CD14-positive monocyte (primary cell): ENCODE measurements at regions not wholly inside any gene's neighbourhood (a gene's known extent, or its start where the extent isn't known, plus 50 kb on each side); places are given as distances from the start of the nearest gene placed in this dataset.

ENCODE experiments used
- DNase-seq, 3 donors: peaks; one replicate each; pipeline ENCODE4 v3.0.0-alpha.2; 2011 to 2022
- H2AFZ ChIP-seq: 2 replicates; pipeline ENCODE4 v1.6.0; 2012; ENCODE audit warnings: mild to moderate bottlenecking, low read depth, low read length, inconsistent platforms; ENCODE audit not compliant: insufficient read depth, poor library complexity, severe bottlenecking
- H3K27ac ChIP-seq, 2 donors: 1 replicate in 1 of 2; 2 replicates in 1 of 2; pipeline ENCODE4 v1.5.1; 2012 to 2013; ENCODE audit warnings: low read length in 2 of 2, control low read depth in 1 of 2, inconsistent platforms in 1 of 2, low read depth in 1 of 2, mild to moderate bottlenecking in 1 of 2
- H3K27me3 ChIP-seq, 2 donors: one replicate each; pipeline versions ENCODE4 v1.6.0 to v1.6.1; 2011 to 2013; ENCODE audit warnings: low read length in 2 of 2; ENCODE audit not compliant: control insufficient read depth in 2 of 2, insufficient read depth in 2 of 2
- H3K36me3 ChIP-seq, 2 donors: replicated peaks in 1 of 2; 1 replicate in 1 of 2; 2 replicates in 1 of 2; pipeline versions ENCODE4 v1.5.1 to v1.6.1; 2012 to 2013; ENCODE audit warnings: low read length in 2 of 2, control low read depth in 1 of 2, inconsistent platforms in 1 of 2, mild to moderate bottlenecking in 1 of 2; ENCODE audit not compliant: insufficient read depth in 2 of 2, control insufficient read depth in 1 of 2
- H3K4me1 ChIP-seq, 2 donors: 1 replicate in 1 of 2; 2 replicates in 1 of 2; pipeline versions ENCODE4 v1.5.1 to v1.6.1; 2012 to 2013; ENCODE audit warnings: low read length in 2 of 2, control low read depth in 1 of 2, inconsistent platforms in 1 of 2, mild to moderate bottlenecking in 1 of 2, moderate library complexity in 1 of 2; ENCODE audit not compliant: insufficient read depth in 2 of 2, control insufficient read depth in 1 of 2
- H3K4me2 ChIP-seq: replicated peaks from 2 replicates; pipeline ENCODE3; 2012; ENCODE audit warnings: low read length, moderate library complexity, mild to moderate bottlenecking; ENCODE audit not compliant: poor library complexity, severe bottlenecking; ENCODE audit errors: extremely low read depth
- H3K4me3 ChIP-seq, 3 experiments: fragments of 200-600 bp in 1 of 3; sonication (generic) in 1 of 3; replicated peaks in 1 of 3; 1 replicate in 2 of 3; 2 replicates in 1 of 3; pipeline ENCODE4 v1.5.1; 2011 to 2013; ENCODE audit warnings: low read length in 3 of 3, mild to moderate bottlenecking in 3 of 3, control low read depth in 2 of 3, low read depth in 2 of 3, inconsistent platforms in 1 of 3, moderate library complexity in 1 of 3
- H3K79me2 ChIP-seq: 2 replicates; pipeline ENCODE4 v1.6.0; 2012; ENCODE audit warnings: mild to moderate bottlenecking, control low read depth, inconsistent platforms, low read length, moderate library complexity; ENCODE audit not compliant: insufficient read depth
- H3K9ac ChIP-seq: 2 replicates; pipeline ENCODE4 v1.6.0; 2017; ENCODE audit warnings: low read length, mild to moderate bottlenecking; ENCODE audit not compliant: insufficient read depth, poor library complexity, severe bottlenecking
- H3K9me3 ChIP-seq, 2 donors: replicated peaks in 1 of 2; 1 replicate in 1 of 2; 2 replicates in 1 of 2; pipeline versions ENCODE4 v1.5.1 to v1.6.1; 2012 to 2013; ENCODE audit warnings: low read length in 2 of 2, control low read depth in 1 of 2; ENCODE audit not compliant: control insufficient read depth in 1 of 2, insufficient read depth in 1 of 2
- H4K20me1 ChIP-seq: 2 replicates; pipeline ENCODE4 v1.6.0; 2012; ENCODE audit warnings: mild to moderate bottlenecking, low read length, control low read depth, moderate library complexity; ENCODE audit not compliant: insufficient read depth
- H3K27ac Mint-ChIP-seq, 7 donors: one replicate each; pipeline ENCODE4 v1.8.0; 2020; ENCODE audit warnings: mild to moderate bottlenecking in 7 of 7, mixed read lengths in 7 of 7, moderate library complexity in 6 of 7, inconsistent platforms in 2 of 7
- H3K27me3 Mint-ChIP-seq, 3 donors: one replicate each; pipeline ENCODE4 v1.8.0; 2021 to 2022; ENCODE audit warnings: low read depth in 3 of 3, mild to moderate bottlenecking in 3 of 3, mixed read lengths in 3 of 3, moderate library complexity in 3 of 3, inconsistent platforms in 1 of 3
- H3K36me3 Mint-ChIP-seq, 2 donors: one replicate each; pipeline ENCODE4 v1.8.0; 2020; ENCODE audit warnings: mixed read lengths in 2 of 2, inconsistent platforms in 1 of 2, mild to moderate bottlenecking in 1 of 2
- H3K4me1 Mint-ChIP-seq: one replicate; pipeline ENCODE4 v1.8.0; 2020; ENCODE audit warnings: mild to moderate bottlenecking, mixed read lengths
- H3K4me3 Mint-ChIP-seq, 2 donors: one replicate each; pipeline ENCODE4 v1.8.0; 2020; ENCODE audit warnings: mild to moderate bottlenecking in 2 of 2, mixed read lengths in 2 of 2, moderate library complexity in 1 of 2
- H3K9me3 Mint-ChIP-seq, 7 donors: one replicate each; pipeline ENCODE4 v1.8.0; 2020 to 2022; ENCODE audit warnings: mixed read lengths in 7 of 7, mild to moderate bottlenecking in 6 of 7, moderate library complexity in 6 of 7, inconsistent platforms in 2 of 7
- CTCF ChIP-seq: fragments of 200-600 bp; IDR thresholded peaks from one replicate; pipeline ENCODE4 v1.8.0; 2022; ENCODE audit warnings: antibody characterized with exemption, mild to moderate bottlenecking
- WGBS: methylation state at CpG from one replicate; pipeline ENCODE4 v1.1.5; 2013; ENCODE audit warnings: missing lambda C conversion rate; ENCODE audit not compliant: insufficient coverage; 5-methylcytosine and 5-hydroxymethylcytosine counted together
- intact Hi-C, 2 donors: fragments of 100-400 bp; cut with micrococcal nuclease; formaldehyde crosslinking; loops; one replicate each; pipeline versions ENCODE4 v1.15.0 to v1.15.1; 2023

GRCh38 chr4:104205116-104205515 lies 289.6 kb downstream of the CXXC4 start:
- intact Hi-C loops = no loop called here
- TF ChIP-seq CTCF = no peak
- DNase-seq = no peak

DNA sequence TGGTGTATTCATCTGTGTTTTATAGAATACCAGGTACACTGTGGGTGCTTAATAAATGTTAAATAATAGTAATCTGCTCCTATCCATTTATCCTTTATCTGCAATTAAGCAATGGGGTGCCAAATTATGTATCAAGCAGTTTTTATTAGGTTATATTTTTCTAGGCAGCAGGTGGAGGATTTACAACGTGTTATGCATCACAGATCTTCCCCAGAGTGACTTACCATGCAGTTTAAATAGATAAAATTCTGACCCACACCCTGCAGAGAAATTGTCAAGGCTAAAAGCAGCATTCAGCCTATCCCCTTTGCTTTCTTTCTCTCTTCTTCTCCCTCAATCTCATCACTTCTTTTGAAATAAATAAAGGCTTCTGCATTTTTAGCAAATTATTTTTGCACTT lies 306.4 kb downstream of the CXXC4 start:
- Histone ChIP-seq H3K36me3 (no peaks in the 10 kb centered on the region), H3K27ac (no peak overlapping the region), H3K79me2 (no peaks in the 10 kb centered on the region), H3K9ac (no peak overlapping the region), H3K9me3 (no peaks in the 10 kb centered on the region), H3K27me3 (no peaks in the 10 kb centered on the region), H4K20me1 (no peaks in the 10 kb centered on the region), H3K4me1 (no peaks in the 10 kb centered on the region), H3K4me2 (no peak overlapping the region), H2AFZ (no peak overlapping the region), H3K4me3 (no peak overlapping the region)
- peaks cover 0 to 5% (median 2%) of the 10 kb centered on the region in 7 donors for H3K9me3 Mint-ChIP-seq
- no peaks in the 10 kb centered on the region for H3K4me1 Mint-ChIP-seq
- H3K27me3 Mint-ChIP-seq = no peaks in the 10 kb centered on the region
- TF ChIP-seq CTCF = no peak
- intact Hi-C loops = no loop called here
- DNase-seq = no peak
- no peaks in the 10 kb centered on the region for H3K36me3 Mint-ChIP-seq
- H3K27ac Mint-ChIP-seq = no peak overlapping the region
- WGBS = no CpG with 5 or more reads among the region's 1 CpG
- H3K4me3 Mint-ChIP-seq = no peak overlapping the region

More at GRCh38 chr4:104205116-104205515, 289.6 kb downstream of the CXXC4 start:
- H3K27me3 ChIP-seq = no peaks in the 10 kb centered on the region
- no peaks in the 10 kb centered on the region for H3K36me3 ChIP-seq
- H3K27ac ChIP-seq = no peak overlapping the region
- H3K27ac Mint-ChIP-seq = no peak overlapping the region
- no peak overlapping the region for H3K4me3 ChIP-seq
- no peak overlapping the region for H3K4me2 ChIP-seq
- no peaks in the 10 kb centered on the region for H3K4me1 Mint-ChIP-seq
- H2AFZ ChIP-seq = no peak overlapping the region
- no peak overlapping the region for H3K4me3 Mint-ChIP-seq
- no peaks in the 10 kb centered on the region for H3K4me1 ChIP-seq
- no peaks in the 10 kb centered on the region for H3K27me3 Mint-ChIP-seq
- peaks cover 0 to 5% of the 10 kb centered on the region in 2 donors for H3K9me3 ChIP-seq
- no peaks in the 10 kb centered on the region for H3K79me2 ChIP-seq
- no peaks in the 10 kb centered on the region for H3K36me3 Mint-ChIP-seq
- H3K9me3 Mint-ChIP-seq = peaks cover 2 to 20% (median 9%) of the 10 kb centered on the region in 7 donors
- H4K20me1 ChIP-seq = no peaks in the 10 kb centered on the region
- no peak overlapping the region for H3K9ac ChIP-seq
